Activated T-cell treated with anti-CD3 and anti-CD28 coated beads, Interleukin-2, amount 50 U/mL, for 4 hours (primary cell): ENCODE measurements at regions not wholly inside any gene's neighbourhood (a gene's known extent, or its start where the extent isn't known, plus 50 kb on each side); places are given as distances from the start of the nearest gene placed in this dataset.

Source experiments
- ATAC-seq, 2 donors: fragments of 200-7000 bp; cut with Tn5 transposase; one replicate each; pipeline ENCODE4 v1.10.0; 2021
- DNase-seq: peaks from one replicate; pipeline ENCODE4 v3.0.0-alpha.2; 2020
- H3K27me3 Mint-ChIP-seq: one replicate; pipeline ENCODE4 v1.8.0; 2021; ENCODE audit warnings: low read depth, mixed read lengths
- H3K36me3 Mint-ChIP-seq: one replicate; pipeline ENCODE4 v1.8.0; 2022; ENCODE audit warnings: mixed read lengths; ENCODE audit not compliant: insufficient read depth
- H3K4me1 Mint-ChIP-seq: one replicate; pipeline ENCODE4 v1.8.0; 2021; ENCODE audit warnings: low read depth, mixed read lengths
- H3K4me3 Mint-ChIP-seq: one replicate; pipeline ENCODE4 v1.8.0; 2021; ENCODE audit warnings: mild to moderate bottlenecking, moderate library complexity, mixed read lengths
- H3K9me3 Mint-ChIP-seq: one replicate; pipeline ENCODE4 v1.8.0; 2021; ENCODE audit warnings: mixed read lengths

GRCh38 chr4:164154416-164154815, 599.5 kb upstream of the SMIM31 start:
- Mint-ChIP-seq H3K4me1 (no peaks in the 10 kb centered on the region), H3K36me3 (no peaks in the 10 kb centered on the region), H3K27me3 (no peaks in the 10 kb centered on the region), H3K4me3 (no peak overlapping the region), H3K9me3 (no peaks in the 10 kb centered on the region)
- DNase-seq = no peak
- ATAC-seq = no peak

GRCh38 chr4:164169591-164169990, 584.3 kb upstream of the SMIM31 start:
- H3K27me3 Mint-ChIP-seq = no peaks in the 10 kb centered on the region
- H3K9me3 Mint-ChIP-seq = no peaks in the 10 kb centered on the region
- H3K4me1 Mint-ChIP-seq = no peaks in the 10 kb centered on the region
- no peak for ATAC-seq
- H3K36me3 Mint-ChIP-seq = no peaks in the 10 kb centered on the region
- H3K4me3 Mint-ChIP-seq = no peak overlapping the region
- no peak for DNase-seq

GRCh38 chr4:164177153-164177552, 576.8 kb upstream of the SMIM31 start:
- no peak for ATAC-seq
- H3K9me3 Mint-ChIP-seq = no peaks in the 10 kb centered on the region
- no peaks in the 10 kb centered on the region for H3K27me3 Mint-ChIP-seq
- H3K4me1 Mint-ChIP-seq = no peaks in the 10 kb centered on the region
- no peaks in the 10 kb centered on the region for H3K36me3 Mint-ChIP-seq
- no peak overlapping the region for H3K4me3 Mint-ChIP-seq
- no peak for DNase-seq

- no peaks in the 10 kb centered on the region for H3K9me3 Mint-ChIP-seq
- ATAC-seq = no peak
- no peaks in the 10 kb centered on the region for H3K36me3 Mint-ChIP-seq
- no peaks in the 10 kb centered on the region for H3K4me1 Mint-ChIP-seq
- no peaks in the 10 kb centered on the region for H3K27me3 Mint-ChIP-seq
- no peak overlapping the region for H3K4me3 Mint-ChIP-seq
- no peak for DNase-seq
Measured at GRCh38 chr4:164177753-164178152, 576.2 kb upstream of the SMIM31 start.

GRCh38 chr4:164188236-164188635, 565.7 kb upstream of the SMIM31 start:
- Mint-ChIP-seq H3K36me3 (no peaks in the 10 kb centered on the region), H3K27me3 (no peaks in the 10 kb centered on the region), H3K4me3 (no peak overlapping the region), H3K9me3 (no peaks in the 10 kb centered on the region), H3K4me1 (no peaks in the 10 kb centered on the region)
- no peak for DNase-seq
- ATAC-seq = no peak

GRCh38 chr4:164192844-164193243, 561.1 kb upstream of the SMIM31 start:
- no peaks in the 10 kb centered on the region for H3K4me1 Mint-ChIP-seq
- ATAC-seq (no peak), DNase-seq (no peak)
- no peak overlapping the region for H3K4me3 Mint-ChIP-seq
- no peaks in the 10 kb centered on the region for H3K9me3 Mint-ChIP-seq
- peaks cover 4% of the 10 kb centered on the region for H3K27me3 Mint-ChIP-seq
- H3K36me3 Mint-ChIP-seq = no peaks in the 10 kb centered on the region

GRCh38 chr4:164193676-164194075, 560.3 kb upstream of the SMIM31 start:
- Mint-ChIP-seq H3K4me3 (no peak overlapping the region), H3K36me3 (no peaks in the 10 kb centered on the region), H3K9me3 (no peaks in the 10 kb centered on the region), H3K27me3 (peaks cover 4% of the 10 kb centered on the region), H3K4me1 (no peaks in the 10 kb centered on the region)
- DNase-seq (no peak), ATAC-seq (no peak)

GRCh38 chr4:164197556-164197955, 556.4 kb upstream of the SMIM31 start:
- H3K9me3 Mint-ChIP-seq = no peaks in the 10 kb centered on the region
- no peaks in the 10 kb centered on the region for H3K36me3 Mint-ChIP-seq
- peaks cover 4% of the 10 kb centered on the region for H3K27me3 Mint-ChIP-seq
- no peak for DNase-seq
- no peak for ATAC-seq
- H3K4me1 Mint-ChIP-seq = no peaks in the 10 kb centered on the region
- no peak overlapping the region for H3K4me3 Mint-ChIP-seq

GRCh38 chr4:164203476-164203875, 550.5 kb upstream of the SMIM31 start:
- H3K36me3 Mint-ChIP-seq = no peaks in the 10 kb centered on the region
- DNase-seq (no peak), ATAC-seq (no peak)

GRCh38 chr4:164204434-164204833, 549.5 kb upstream of the SMIM31 start:
- Mint-ChIP-seq H3K27me3 (no peaks in the 10 kb centered on the region), H3K4me1 (no peaks in the 10 kb centered on the region), H3K4me3 (no peak overlapping the region), H3K36me3 (no peaks in the 10 kb centered on the region), H3K9me3 (no peaks in the 10 kb centered on the region)
- DNase-seq (no peak), ATAC-seq (no peak)

More at GRCh38 chr4:164203476-164203875, 550.5 kb upstream of the SMIM31 start:
- H3K4me1 Mint-ChIP-seq = no peaks in the 10 kb centered on the region
- H3K4me3 Mint-ChIP-seq = no peak overlapping the region
- H3K27me3 Mint-ChIP-seq = no peaks in the 10 kb centered on the region
- no peaks in the 10 kb centered on the region for H3K9me3 Mint-ChIP-seq

GRCh38 chr4:164207460-164207859, 546.5 kb upstream of the SMIM31 start:
- Mint-ChIP-seq H3K36me3 (no peaks in the 10 kb centered on the region), H3K4me3 (no peak overlapping the region), H3K27me3 (no peaks in the 10 kb centered on the region), H3K4me1 (no peaks in the 10 kb centered on the region), H3K9me3 (no peaks in the 10 kb centered on the region)
- DNase-seq = no peak
- ATAC-seq = no peak

GRCh38 chr4:164210377-164210776, 543.6 kb upstream of the SMIM31 start:
- H3K27me3 Mint-ChIP-seq = no peaks in the 10 kb centered on the region
- no peak overlapping the region for H3K4me3 Mint-ChIP-seq
- DNase-seq (no peak), ATAC-seq (no peak)
- H3K4me1 Mint-ChIP-seq = no peaks in the 10 kb centered on the region
- no peaks in the 10 kb centered on the region for H3K9me3 Mint-ChIP-seq
- H3K36me3 Mint-ChIP-seq = no peaks in the 10 kb centered on the region

GRCh38 chr4:164212134-164212533, 541.8 kb upstream of the SMIM31 start:
- Mint-ChIP-seq H3K4me3 (no peak overlapping the region), H3K36me3 (no peaks in the 10 kb centered on the region), H3K4me1 (no peaks in the 10 kb centered on the region), H3K9me3 (no peaks in the 10 kb centered on the region), H3K27me3 (no peaks in the 10 kb centered on the region)
- no peak for ATAC-seq
- no peak for DNase-seq

- Mint-ChIP-seq H3K27me3 (no peaks in the 10 kb centered on the region), H3K4me1 (no peaks in the 10 kb centered on the region), H3K36me3 (no peaks in the 10 kb centered on the region), H3K9me3 (peaks cover 2% of the 10 kb centered on the region), H3K4me3 (no peak overlapping the region)
- no peak for DNase-seq
- no peak for ATAC-seq
Measured at GRCh38 chr4:164212714-164213113, 541.2 kb upstream of the SMIM31 start.

GRCh38 chr4:164215113-164215741, 538.7 kb upstream of the SMIM31 start:
- H3K9me3 Mint-ChIP-seq = peaks cover 9% of the 10 kb centered on the region
- no peaks in the 10 kb centered on the region for H3K36me3 Mint-ChIP-seq
- H3K27me3 Mint-ChIP-seq = no peaks in the 10 kb centered on the region
- no peak for DNase-seq
- no peak for ATAC-seq
- H3K4me1 Mint-ChIP-seq = no peaks in the 10 kb centered on the region
- H3K4me3 Mint-ChIP-seq = no peak overlapping the region

GRCh38 chr4:164221631-164222030, 532.3 kb upstream of the SMIM31 start:
- no peaks in the 10 kb centered on the region for H3K27me3 Mint-ChIP-seq
- no peaks in the 10 kb centered on the region for H3K4me1 Mint-ChIP-seq
- ATAC-seq (no peak), DNase-seq (no peak)
- no peaks in the 10 kb centered on the region for H3K36me3 Mint-ChIP-seq
- H3K4me3 Mint-ChIP-seq = no peak overlapping the region
- H3K9me3 Mint-ChIP-seq = peaks cover 13% of the 10 kb centered on the region
